ENCODE measurements at regions not wholly inside any gene's neighbourhood (a gene's known extent, or its start where the extent isn't known, plus 50 kb on each side); places are given as distances from the start of the nearest gene placed in this dataset.

DNA sequence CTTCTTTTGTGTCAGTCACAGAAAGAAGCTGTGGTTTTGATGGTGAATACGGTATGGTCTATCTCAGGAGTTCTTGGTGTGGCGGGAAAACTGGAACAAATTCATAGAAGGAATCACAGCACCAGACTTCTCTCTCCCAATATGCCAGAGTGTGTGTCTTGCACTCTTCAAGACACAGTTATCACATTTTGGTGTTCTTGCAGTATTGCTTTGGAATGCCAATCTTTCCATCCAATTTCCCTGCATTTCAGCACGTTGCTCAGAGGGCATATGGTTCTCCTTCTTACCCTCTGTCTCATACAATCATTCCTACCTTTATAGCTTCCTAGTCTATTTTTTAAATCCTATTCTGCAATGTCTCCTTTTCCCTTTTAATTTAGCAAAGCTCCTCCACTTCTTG is 216.3 kb downstream of the TMEM182 start:
- no peaks in the 10 kb centered on the region for H3K4me1 Mint-ChIP-seq (ENCODE audit: low read depth, unreplicated experiment)
- no TSS peak for BruUV-seq (replicated peaks)
- intact Hi-C loops (cut with micrococcal nuclease; ENCODE audit: unreplicated experiment) = loop anchor here (5.0 kb wide), 1 partner anchor 136 kb away; no protein-coding TSS in a partner anchor
- Histone ChIP-seq H3K4me3 (ENCODE audit: low read depth, low read length) (no peak overlapping the region), H3K36me3 (ENCODE audit: control insufficient read depth, insufficient read depth, low read length) (no peaks in the 10 kb centered on the region), H3K4me1 (no peaks in the 10 kb centered on the region), H3K9me3 (no peaks in the 10 kb centered on the region), H3K27me3 (replicated peaks; ENCODE audit: control insufficient read depth, insufficient read depth, low read length) (0 out of 2 replicates have a peak, but pooled peaks cover 2% of the 10 kb centered on the region)
- H3K36me3 Mint-ChIP-seq (ENCODE audit: insufficient read depth, unreplicated experiment) = no peaks in the 10 kb centered on the region
- TF ChIP-seq, protein P1, sequence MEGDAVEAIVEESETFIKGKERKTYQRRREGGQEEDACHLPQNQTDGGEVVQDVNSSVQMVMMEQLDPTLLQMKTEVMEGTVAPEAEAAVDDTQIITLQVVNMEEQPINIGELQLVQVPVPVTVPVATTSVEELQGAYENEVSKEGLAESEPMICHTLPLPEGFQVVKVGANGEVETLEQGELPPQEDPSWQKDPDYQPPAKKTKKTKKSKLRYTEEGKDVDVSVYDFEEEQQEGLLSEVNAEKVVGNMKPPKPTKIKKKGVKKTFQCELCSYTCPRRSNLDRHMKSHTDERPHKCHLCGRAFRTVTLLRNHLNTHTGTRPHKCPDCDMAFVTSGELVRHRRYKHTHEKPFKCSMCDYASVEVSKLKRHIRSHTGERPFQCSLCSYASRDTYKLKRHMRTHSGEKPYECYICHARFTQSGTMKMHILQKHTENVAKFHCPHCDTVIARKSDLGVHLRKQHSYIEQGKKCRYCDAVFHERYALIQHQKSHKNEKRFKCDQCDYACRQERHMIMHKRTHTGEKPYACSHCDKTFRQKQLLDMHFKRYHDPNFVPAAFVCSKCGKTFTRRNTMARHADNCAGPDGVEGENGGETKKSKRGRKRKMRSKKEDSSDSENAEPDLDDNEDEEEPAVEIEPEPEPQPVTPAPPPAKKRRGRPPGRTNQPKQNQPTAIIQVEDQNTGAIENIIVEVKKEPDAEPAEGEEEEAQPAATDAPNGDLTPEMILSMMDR (IDR thresholded peaks at IDR 0.05; ENCODE audit: insufficient read depth in 1 of 2, low read depth in 1 of 2, low read length in 1 of 2, severe bottlenecking in 1 of 2, unreplicated experiment in 1 of 2) = no peak
- H3K27me3 Mint-ChIP-seq (ENCODE audit: insufficient read depth, unreplicated experiment) = peaks cover 17% of the 10 kb centered on the region
- ChIA-PET POLR2A (no interaction called here), CTCF (no interaction called here)
- no peaks in the 10 kb centered on the region for H3K9me3 Mint-ChIP-seq (ENCODE audit: unreplicated experiment)
- H3K4me3 Mint-ChIP-seq (ENCODE audit: unreplicated experiment) = no peak overlapping the region
- DNase-seq = no peak
- no peak overlapping the region for H3K27ac Mint-ChIP-seq (ENCODE audit: unreplicated experiment)

DNA sequence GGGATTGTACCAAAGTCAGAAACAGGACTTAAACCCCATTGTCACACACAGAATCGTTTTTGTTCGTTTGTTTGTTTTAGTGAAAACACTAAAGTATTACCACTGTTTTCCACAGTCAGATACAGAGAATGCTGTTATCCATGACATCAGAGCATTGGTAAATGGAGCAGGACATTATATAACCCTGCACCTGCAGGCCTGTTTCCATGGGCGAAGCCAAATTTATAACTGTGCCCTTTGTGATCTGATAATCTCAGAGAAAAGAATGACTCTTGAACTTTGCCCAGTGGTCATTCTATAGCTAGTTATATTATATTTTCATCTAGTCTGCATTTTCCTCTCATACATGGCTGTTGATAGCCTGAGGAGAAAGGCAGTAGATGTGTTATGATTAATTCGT is 217.6 kb downstream of the TMEM182 start:
- Histone ChIP-seq H3K27me3 (replicated peaks; ENCODE audit: control insufficient read depth, insufficient read depth, low read length) (0 out of 2 replicates have a peak, but pooled peaks cover 2% of the 10 kb centered on the region), H3K4me1 (no peaks in the 10 kb centered on the region), H3K9me3 (no peaks in the 10 kb centered on the region), H3K4me3 (ENCODE audit: low read depth, low read length) (no peak overlapping the region), H3K36me3 (ENCODE audit: control insufficient read depth, insufficient read depth, low read length) (no peaks in the 10 kb centered on the region)
- Mint-ChIP-seq H3K27ac (ENCODE audit: unreplicated experiment) (no peak overlapping the region), H3K27me3 (ENCODE audit: insufficient read depth, unreplicated experiment) (peaks cover 17% of the 10 kb centered on the region), H3K4me1 (ENCODE audit: low read depth, unreplicated experiment) (no peaks in the 10 kb centered on the region), H3K9me3 (ENCODE audit: unreplicated experiment) (no peaks in the 10 kb centered on the region), H3K36me3 (ENCODE audit: insufficient read depth, unreplicated experiment) (no peaks in the 10 kb centered on the region), H3K4me3 (ENCODE audit: unreplicated experiment) (no peak overlapping the region)
- ChIA-PET CTCF (no interaction called here), POLR2A (no interaction called here)
- intact Hi-C loops (cut with micrococcal nuclease; ENCODE audit: unreplicated experiment) = loop anchor here (5.0 kb wide), 1 partner anchor 137 kb away; no protein-coding TSS in a partner anchor
- TF ChIP-seq, protein P1 (IDR thresholded peaks at IDR 0.05; ENCODE audit: insufficient read depth in 1 of 2, low read depth in 1 of 2, low read length in 1 of 2, severe bottlenecking in 1 of 2, unreplicated experiment in 1 of 2) = no peak
- DNase-seq = no peak
- BruUV-seq (replicated peaks) = no TSS peak

- DNase-seq = no peak
- ChIA-PET POLR2A (no interaction called here), CTCF (no interaction called here)
- Histone ChIP-seq H3K4me1 (0 out of 2 replicates have a peak, but pooled peaks cover 4% of the 10 kb centered on the region), H3K27me3 (replicated peaks; ENCODE audit: control insufficient read depth, insufficient read depth, low read length) (no peaks in the 10 kb centered on the region), H3K9me3 (no peaks in the 10 kb centered on the region), H3K4me3 (ENCODE audit: low read depth, low read length) (no peak overlapping the region), H3K36me3 (ENCODE audit: control insufficient read depth, insufficient read depth, low read length) (no peaks in the 10 kb centered on the region)
- no TSS peak for BruUV-seq (replicated peaks)
- no peaks in the 10 kb centered on the region for H3K36me3 Mint-ChIP-seq (ENCODE audit: insufficient read depth, unreplicated experiment)
- no peak overlapping the region for H3K27ac Mint-ChIP-seq (ENCODE audit: unreplicated experiment)
- intact Hi-C loops (cut with micrococcal nuclease; ENCODE audit: unreplicated experiment) = no loop called here
- H3K9me3 Mint-ChIP-seq (ENCODE audit: unreplicated experiment) = no peaks in the 10 kb centered on the region
- H3K27me3 Mint-ChIP-seq (ENCODE audit: insufficient read depth, unreplicated experiment) = peaks cover 4% of the 10 kb centered on the region
- H3K4me3 Mint-ChIP-seq (ENCODE audit: unreplicated experiment) = no peak overlapping the region
- H3K4me1 Mint-ChIP-seq (ENCODE audit: low read depth, unreplicated experiment) = no peaks in the 10 kb centered on the region
- TF ChIP-seq, protein P1 (IDR thresholded peaks at IDR 0.05; ENCODE audit: insufficient read depth in 1 of 2, low read depth in 1 of 2, low read length in 1 of 2, severe bottlenecking in 1 of 2, unreplicated experiment in 1 of 2) = no peak
These were observed 222.0 kb downstream of the TMEM182 start for GRCh38 chr2:102983786-102984185.
